Activated CD8-positive, alpha-beta memory T cell treated with anti-CD3 and anti-CD28 coated beads, Interleukin-2, amount 50 U/mL, for 48 hours (primary cell): ENCODE measurements at regions not wholly inside any gene's neighbourhood (a gene's known extent, or its start where the extent isn't known, plus 50 kb on each side); places are given as distances from the start of the nearest gene placed in this dataset.

Experiments
- DNase-seq: peaks from one replicate; pipeline ENCODE4 v3.0.0-alpha.2; 2020

- no peak for DNase-seq
Observed at GRCh38 chr2:62364791-62365528, 141.0 kb downstream of the TMEM17 start.

GRCh38 chr2:62363166-62363565 lies 142.8 kb downstream of the TMEM17 start:
- no peak for DNase-seq

- DNase-seq: no peak
Observed at GRCh38 chr2:62362561-62362960, 143.4 kb downstream of the TMEM17 start.

- DNase-seq: no peak
Observed at GRCh38 chr2:62361964-62362363, 144.0 kb downstream of the TMEM17 start.

- DNase-seq: no peak
Observed at GRCh38 chr2:62354771-62355561, 151.0 kb downstream of the TMEM17 start.

GRCh38 chr2:62352031-62352430 lies 154.0 kb downstream of the TMEM17 start:
- no peak for DNase-seq

GRCh38 chr2:62349788-62350187 lies 153.9 kb downstream of the B3GNT2 start:
- DNase-seq: no peak

GRCh38 chr2:62348700-62349099 lies 152.8 kb downstream of the B3GNT2 start:
- no peak for DNase-seq

- no peak for DNase-seq
Observed at GRCh38 chr2:62347563-62348270, 151.8 kb downstream of the B3GNT2 start.

- no peak for DNase-seq
Observed at GRCh38 chr2:62344472-62344871, 148.6 kb downstream of the B3GNT2 start.

- no peak for DNase-seq
Observed at GRCh38 chr2:62343636-62344337, 147.9 kb downstream of the B3GNT2 start.

GRCh38 chr2:62343206-62343605 lies 147.3 kb downstream of the B3GNT2 start:
- DNase-seq: no peak

- no peak for DNase-seq
Observed at GRCh38 chr2:62340994-62341484, 145.1 kb downstream of the B3GNT2 start.

- DNase-seq: no peak
Observed at GRCh38 chr2:62339837-62340236, 143.9 kb downstream of the B3GNT2 start.

- no peak for DNase-seq
Observed at GRCh38 chr2:62339413-62339812, 143.5 kb downstream of the B3GNT2 start.

GRCh38 chr2:62338111-62338510 lies 142.2 kb downstream of the B3GNT2 start:
- no peak for DNase-seq

GRCh38 chr2:62337403-62337802 lies 141.5 kb downstream of the B3GNT2 start:
- DNase-seq: no peak

GRCh38 chr2:62335612-62336011 lies 139.7 kb downstream of the B3GNT2 start:
- DNase-seq: no peak

GRCh38 chr2:62334440-62335058 lies 138.6 kb downstream of the B3GNT2 start:
- no peak for DNase-seq

- DNase-seq: no peak
Observed at GRCh38 chr2:62334009-62334408, 138.1 kb downstream of the B3GNT2 start.

GRCh38 chr2:62330959-62331358 lies 135.0 kb downstream of the B3GNT2 start:
- DNase-seq: no peak

GRCh38 chr2:62329797-62330196 lies 133.9 kb downstream of the B3GNT2 start:
- DNase-seq: no peak
